ENCODE measurements at regions not wholly inside any gene's neighbourhood (a gene's known extent, or its start where the extent isn't known, plus 50 kb on each side); places are given as distances from the start of the nearest gene placed in this dataset.

DNA sequence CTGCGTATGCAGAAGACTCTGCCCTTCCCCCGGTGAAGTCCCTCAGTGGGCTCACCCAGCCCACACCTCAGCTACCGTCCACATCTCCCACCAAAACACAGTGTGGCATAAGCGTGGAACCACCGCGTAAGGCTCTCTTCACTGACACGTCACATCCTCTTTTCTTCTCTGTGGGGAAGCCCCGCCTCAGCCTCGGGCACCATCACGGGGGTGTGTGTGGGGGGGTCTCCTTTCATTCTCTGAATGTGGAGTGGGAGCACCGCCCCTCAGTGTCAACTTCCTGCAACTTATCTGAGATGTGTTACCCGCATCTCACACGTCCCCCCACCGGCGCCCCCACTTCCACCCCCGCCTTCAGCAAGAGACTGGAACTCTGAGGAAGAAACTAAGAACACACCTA is 388.4 kb upstream of the JARID2 start:
- Histone ChIP-seq H3K4me2 (ENCODE audit: insufficient read depth, low read length, poor library complexity, severe bottlenecking) (no peak overlapping the region), H3K79me1 (ENCODE audit: low read depth, low read length) (no peaks in the 10 kb centered on the region), H3K14ac (ENCODE audit: low read length) (no peak overlapping the region), H2BK12ac (ENCODE audit: low read length) (no peak overlapping the region), H4K8ac (ENCODE audit: low read depth, low read length) (no peak overlapping the region), H3K36me3 (replicated peaks in 1 of 2; ENCODE audit: control insufficient read depth in 2 of 2, insufficient read depth in 2 of 2, low read length in 2 of 2) (no peaks in the 10 kb centered on the region), H3K4me1 (ENCODE audit: control insufficient read depth in 2 of 2, insufficient read depth in 1 of 2, low read depth in 1 of 2, low read length in 2 of 2) (peaks cover 0 to 4% of the 10 kb centered on the region in 2 donors), H3K4me3 (ENCODE audit: low read length in 2 of 2) (no peak overlapping the region), H3K27me3 (ENCODE audit: control insufficient read depth in 3 of 3, insufficient read depth in 3 of 3, low read depth in 1 of 3, low read length in 3 of 3) (no peaks in the 10 kb centered on the region), H2BK120ac (ENCODE audit: low read depth, low read length) (peak overlapping the region; percentile 56), H2BK5ac (ENCODE audit: low read length) (no peak overlapping the region), H3K27ac (replicated peaks; ENCODE audit: low read length) (no peak overlapping the region), H4K91ac (ENCODE audit: low read depth, low read length, poor library complexity) (no peak overlapping the region), H3K9ac (ENCODE audit: low read depth, low read length, poor library complexity) (no peak overlapping the region), H2AK5ac (ENCODE audit: low read depth, low read length) (no peak overlapping the region), H3K9me3 (replicated peaks in 1 of 2; ENCODE audit: control insufficient read depth in 2 of 2, insufficient read depth in 1 of 2, low read depth in 1 of 2, low read length in 2 of 2) (no peaks in the 10 kb centered on the region), H2AFZ (ENCODE audit: low read length) (no peak overlapping the region), H2BK15ac (ENCODE audit: low read length) (peak overlapping the region; percentile 84), H3K18ac (ENCODE audit: low read length) (peak overlapping the region; percentile 75), H3K23ac (ENCODE audit: low read depth, low read length, poor library complexity) (peak overlapping the region; percentile 1), H3K4ac (ENCODE audit: low read length) (no peak overlapping the region)
- no peak for DNase-seq (ENCODE audit: low spot score)
- WGBS, 2 donors (ENCODE audit: extremely low coverage in 2 of 2, insufficient read length in 2 of 2, insufficient replicate concordance in 1 of 2), result no CpG with 5 or more reads among the region's 16 CpGs

DNA sequence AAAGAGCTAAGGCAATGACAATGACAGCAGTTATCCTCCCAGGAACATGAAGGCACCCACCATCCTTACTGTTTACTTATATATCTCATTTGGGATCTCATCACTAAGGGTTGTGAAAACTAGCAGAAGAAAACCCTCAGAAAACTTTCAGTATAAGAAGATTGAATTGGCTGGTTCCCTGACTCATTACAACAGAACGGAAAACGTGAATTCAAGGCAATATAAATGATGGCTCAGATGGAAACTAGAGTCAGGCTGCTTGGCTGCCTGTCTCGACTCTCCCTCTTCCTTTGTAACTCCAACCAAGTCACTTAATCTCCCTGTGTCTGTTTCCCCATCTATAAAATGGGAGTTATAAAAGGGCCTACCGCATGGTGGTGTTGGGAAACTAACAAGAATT is 387.1 kb upstream of the JARID2 start:
- no CpG with 5 or more reads among the region's 4 CpGs for WGBS, 2 donors (ENCODE audit: extremely low coverage in 2 of 2, insufficient read length in 2 of 2, insufficient replicate concordance in 1 of 2)
- no peak overlapping the region for H4K91ac ChIP-seq (ENCODE audit: low read depth, low read length, poor library complexity)

DNA sequence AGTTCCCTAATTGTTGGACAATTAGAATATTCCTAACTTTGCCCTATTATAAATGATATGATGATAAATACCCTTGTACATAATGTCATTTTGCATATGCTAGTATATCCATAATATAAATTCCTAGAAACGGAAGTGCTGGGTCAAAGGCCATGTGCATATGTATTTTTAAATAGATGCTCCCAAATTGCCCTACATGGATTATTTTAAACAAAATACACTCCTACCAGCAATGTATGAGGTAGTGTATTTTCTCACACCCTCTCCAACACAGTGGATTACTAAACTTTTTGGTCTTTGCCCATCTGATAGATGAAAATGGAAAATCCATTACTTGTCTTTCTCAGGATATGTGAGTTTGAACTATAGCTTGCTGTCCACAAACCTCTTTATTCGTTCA is 385.1 kb upstream of the JARID2 start:
- no peak overlapping the region for H3K18ac ChIP-seq (ENCODE audit: low read length)
- no peak overlapping the region for H2BK5ac ChIP-seq (ENCODE audit: low read length)
- H3K4me1 ChIP-seq (ENCODE audit: control insufficient read depth in 2 of 2, insufficient read depth in 1 of 2, low read depth in 1 of 2, low read length in 2 of 2), result peaks cover 12% of the 10 kb centered on the region in 2 donors
- no peaks in the 10 kb centered on the region for H3K79me1 ChIP-seq (ENCODE audit: low read depth, low read length)
- H3K14ac ChIP-seq (ENCODE audit: low read length), result no peak overlapping the region
- WGBS, 2 donors (ENCODE audit: extremely low coverage in 2 of 2, insufficient read length in 2 of 2, insufficient replicate concordance in 1 of 2), result no CpG with 5 or more reads among the region's 2 CpGs
- no peak for DNase-seq (ENCODE audit: low spot score)
- H4K8ac ChIP-seq (ENCODE audit: low read depth, low read length), result no peak overlapping the region
- H2BK15ac ChIP-seq (ENCODE audit: low read length), result no peak overlapping the region
- no peak overlapping the region for H3K4ac ChIP-seq (ENCODE audit: low read length)
- H3K4me2 ChIP-seq (ENCODE audit: insufficient read depth, low read length, poor library complexity, severe bottlenecking), result no peak overlapping the region
- H3K36me3 ChIP-seq (replicated peaks in 1 of 2; ENCODE audit: control insufficient read depth in 2 of 2, insufficient read depth in 2 of 2, low read length in 2 of 2), result no peaks in the 10 kb centered on the region
- H3K9ac ChIP-seq (ENCODE audit: low read depth, low read length, poor library complexity), result no peak overlapping the region
- H4K91ac ChIP-seq (ENCODE audit: low read depth, low read length, poor library complexity), result no peak overlapping the region
- no peak overlapping the region for H2BK120ac ChIP-seq (ENCODE audit: low read depth, low read length)
- H3K9me3 ChIP-seq (replicated peaks in 1 of 2; ENCODE audit: control insufficient read depth in 2 of 2, insufficient read depth in 1 of 2, low read depth in 1 of 2, low read length in 2 of 2), result no peaks in the 10 kb centered on the region
- H3K27me3 ChIP-seq (ENCODE audit: control insufficient read depth in 3 of 3, insufficient read depth in 3 of 3, low read depth in 1 of 3, low read length in 3 of 3), result no peaks in the 10 kb centered on the region
- H2AFZ ChIP-seq (ENCODE audit: low read length), result no peak overlapping the region
- no peak overlapping the region for H3K27ac ChIP-seq (replicated peaks; ENCODE audit: low read length)
- H2BK12ac ChIP-seq (ENCODE audit: low read length), result no peak overlapping the region
- H3K23ac ChIP-seq (ENCODE audit: low read depth, low read length, poor library complexity), result no peak overlapping the region
- H3K4me3 ChIP-seq (ENCODE audit: low read length in 2 of 2), result no peak overlapping the region
- H2AK5ac ChIP-seq (ENCODE audit: low read depth, low read length), result no peak overlapping the region

More for the DNA sequence above, 387.1 kb upstream of the JARID2 start:
- H3K4me2 ChIP-seq (ENCODE audit: insufficient read depth, low read length, poor library complexity, severe bottlenecking), result no peak overlapping the region
- H3K4me1 ChIP-seq (ENCODE audit: control insufficient read depth in 2 of 2, insufficient read depth in 1 of 2, low read depth in 1 of 2, low read length in 2 of 2), result peaks cover 0 to 5% of the 10 kb centered on the region in 2 donors
- H3K23ac ChIP-seq (ENCODE audit: low read depth, low read length, poor library complexity), result no peak overlapping the region
- H4K8ac ChIP-seq (ENCODE audit: low read depth, low read length), result no peak overlapping the region
- no peak overlapping the region for H2BK120ac ChIP-seq (ENCODE audit: low read depth, low read length)
- no peak for DNase-seq (ENCODE audit: low spot score)
- H3K14ac ChIP-seq (ENCODE audit: low read length), result no peak overlapping the region
- H2BK15ac ChIP-seq (ENCODE audit: low read length), result no peak overlapping the region
- H3K79me1 ChIP-seq (ENCODE audit: low read depth, low read length), result no peaks in the 10 kb centered on the region
- H2AFZ ChIP-seq (ENCODE audit: low read length), result no peak overlapping the region
- no peaks in the 10 kb centered on the region for H3K27me3 ChIP-seq (ENCODE audit: control insufficient read depth in 3 of 3, insufficient read depth in 3 of 3, low read depth in 1 of 3, low read length in 3 of 3)
- no peak overlapping the region for H2BK5ac ChIP-seq (ENCODE audit: low read length)
- no peak overlapping the region for H3K4me3 ChIP-seq (ENCODE audit: low read length in 2 of 2)
- no peak overlapping the region for H2BK12ac ChIP-seq (ENCODE audit: low read length)
- H3K9ac ChIP-seq (ENCODE audit: low read depth, low read length, poor library complexity), result no peak overlapping the region
- H3K27ac ChIP-seq (replicated peaks; ENCODE audit: low read length), result no peak overlapping the region
- H3K36me3 ChIP-seq (replicated peaks in 1 of 2; ENCODE audit: control insufficient read depth in 2 of 2, insufficient read depth in 2 of 2, low read length in 2 of 2), result no peaks in the 10 kb centered on the region
- H2AK5ac ChIP-seq (ENCODE audit: low read depth, low read length), result no peak overlapping the region
- H3K4ac ChIP-seq (ENCODE audit: low read length), result no peak overlapping the region
- H3K18ac ChIP-seq (ENCODE audit: low read length), result no peak overlapping the region
- H3K9me3 ChIP-seq (replicated peaks in 1 of 2; ENCODE audit: control insufficient read depth in 2 of 2, insufficient read depth in 1 of 2, low read depth in 1 of 2, low read length in 2 of 2), result no peaks in the 10 kb centered on the region

GRCh38 chr6:14861491-14861943 is 384.4 kb upstream of the JARID2 start:
- Histone ChIP-seq H2BK5ac (ENCODE audit: low read length) (no peak overlapping the region), H3K79me1 (ENCODE audit: low read depth, low read length) (no peaks in the 10 kb centered on the region), H4K91ac (ENCODE audit: low read depth, low read length, poor library complexity) (no peak overlapping the region), H3K27me3 (ENCODE audit: control insufficient read depth in 3 of 3, insufficient read depth in 3 of 3, low read depth in 1 of 3, low read length in 3 of 3) (no peaks in the 10 kb centered on the region), H2BK12ac (ENCODE audit: low read length) (no peak overlapping the region), H2BK15ac (ENCODE audit: low read length) (no peak overlapping the region), H3K4ac (ENCODE audit: low read length) (no peak overlapping the region), H3K23ac (ENCODE audit: low read depth, low read length, poor library complexity) (no peak overlapping the region), H3K36me3 (replicated peaks in 1 of 2; ENCODE audit: control insufficient read depth in 2 of 2, insufficient read depth in 2 of 2, low read length in 2 of 2) (no peaks in the 10 kb centered on the region), H3K4me3 (ENCODE audit: low read length in 2 of 2) (no peak overlapping the region), H2BK120ac (ENCODE audit: low read depth, low read length) (no peak overlapping the region), H3K4me1 (ENCODE audit: control insufficient read depth in 2 of 2, insufficient read depth in 1 of 2, low read depth in 1 of 2, low read length in 2 of 2) (peaks cover 13 to 14% of the 10 kb centered on the region in 2 donors), H3K27ac (replicated peaks; ENCODE audit: low read length) (no peak overlapping the region), H3K4me2 (ENCODE audit: insufficient read depth, low read length, poor library complexity, severe bottlenecking) (no peak overlapping the region), H3K14ac (ENCODE audit: low read length) (no peak overlapping the region), H4K8ac (ENCODE audit: low read depth, low read length) (no peak overlapping the region), H3K9me3 (replicated peaks in 1 of 2; ENCODE audit: control insufficient read depth in 2 of 2, insufficient read depth in 1 of 2, low read depth in 1 of 2, low read length in 2 of 2) (no peaks in the 10 kb centered on the region), H2AFZ (ENCODE audit: low read length) (peak overlapping the region; percentile 6), H3K18ac (ENCODE audit: low read length) (no peak overlapping the region), H2AK5ac (ENCODE audit: low read depth, low read length) (no peak overlapping the region), H3K9ac (ENCODE audit: low read depth, low read length, poor library complexity) (no peak overlapping the region)
- DNase-seq (ENCODE audit: low spot score), result no peak
- WGBS, 2 donors (ENCODE audit: extremely low coverage in 2 of 2, insufficient read length in 2 of 2, insufficient replicate concordance in 1 of 2), result no CpG with 5 or more reads among the region's 4 CpGs
